ENCODE measurements at regions not wholly inside any gene's neighbourhood (a gene's known extent, or its start where the extent isn't known, plus 50 kb on each side); places are given as distances from the start of the nearest gene placed in this dataset.
A peak's percentile ranks its signal among the peaks of the same experiment; 100 is the strongest.

DNA sequence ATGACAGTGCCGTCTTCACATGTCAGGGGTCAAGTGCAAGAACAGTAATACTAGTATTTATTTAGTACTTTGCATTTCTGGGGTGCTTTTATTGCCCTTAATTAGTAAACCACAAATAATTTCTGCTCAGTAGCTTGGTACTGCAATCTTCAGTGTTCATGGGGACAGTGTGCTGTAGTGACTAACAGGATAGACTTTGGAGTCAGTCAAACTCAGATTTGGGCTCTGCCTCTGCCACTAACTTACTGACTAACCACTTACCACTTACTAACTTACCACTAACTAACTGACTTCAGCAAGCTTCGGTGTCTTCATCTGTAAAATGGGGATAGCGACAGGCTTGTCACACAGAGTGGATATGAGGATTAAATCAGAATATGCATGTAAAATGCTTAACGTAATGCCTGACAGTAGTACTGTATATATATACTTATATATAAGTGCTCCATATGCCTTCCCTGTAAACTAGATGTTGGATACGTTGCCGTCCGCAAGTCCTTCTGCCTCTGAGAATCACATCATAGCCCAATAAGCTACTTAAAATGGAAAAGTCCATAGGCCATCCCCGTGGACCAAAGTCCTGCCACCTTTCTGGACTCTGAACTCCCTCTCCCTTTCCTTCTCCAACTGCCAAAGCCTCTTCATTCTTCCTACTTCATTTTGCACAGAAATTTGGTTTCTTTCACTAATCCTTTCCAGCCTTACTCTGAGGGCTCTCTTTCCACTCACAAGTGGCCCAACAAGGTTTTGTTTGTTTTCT, 158.1 kb downstream of the ZIC5 start:
- TF ChIP-seq, protein P1, sequence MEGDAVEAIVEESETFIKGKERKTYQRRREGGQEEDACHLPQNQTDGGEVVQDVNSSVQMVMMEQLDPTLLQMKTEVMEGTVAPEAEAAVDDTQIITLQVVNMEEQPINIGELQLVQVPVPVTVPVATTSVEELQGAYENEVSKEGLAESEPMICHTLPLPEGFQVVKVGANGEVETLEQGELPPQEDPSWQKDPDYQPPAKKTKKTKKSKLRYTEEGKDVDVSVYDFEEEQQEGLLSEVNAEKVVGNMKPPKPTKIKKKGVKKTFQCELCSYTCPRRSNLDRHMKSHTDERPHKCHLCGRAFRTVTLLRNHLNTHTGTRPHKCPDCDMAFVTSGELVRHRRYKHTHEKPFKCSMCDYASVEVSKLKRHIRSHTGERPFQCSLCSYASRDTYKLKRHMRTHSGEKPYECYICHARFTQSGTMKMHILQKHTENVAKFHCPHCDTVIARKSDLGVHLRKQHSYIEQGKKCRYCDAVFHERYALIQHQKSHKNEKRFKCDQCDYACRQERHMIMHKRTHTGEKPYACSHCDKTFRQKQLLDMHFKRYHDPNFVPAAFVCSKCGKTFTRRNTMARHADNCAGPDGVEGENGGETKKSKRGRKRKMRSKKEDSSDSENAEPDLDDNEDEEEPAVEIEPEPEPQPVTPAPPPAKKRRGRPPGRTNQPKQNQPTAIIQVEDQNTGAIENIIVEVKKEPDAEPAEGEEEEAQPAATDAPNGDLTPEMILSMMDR (conservative IDR thresholded peaks at IDR 0.05; ENCODE audit: low read depth, low read length): no peak
- H3K4me3 ChIP-seq (ENCODE audit: low read depth, low read length): no peak overlapping the region
- DNase-seq (ENCODE audit: low read depth): no peak

DNA sequence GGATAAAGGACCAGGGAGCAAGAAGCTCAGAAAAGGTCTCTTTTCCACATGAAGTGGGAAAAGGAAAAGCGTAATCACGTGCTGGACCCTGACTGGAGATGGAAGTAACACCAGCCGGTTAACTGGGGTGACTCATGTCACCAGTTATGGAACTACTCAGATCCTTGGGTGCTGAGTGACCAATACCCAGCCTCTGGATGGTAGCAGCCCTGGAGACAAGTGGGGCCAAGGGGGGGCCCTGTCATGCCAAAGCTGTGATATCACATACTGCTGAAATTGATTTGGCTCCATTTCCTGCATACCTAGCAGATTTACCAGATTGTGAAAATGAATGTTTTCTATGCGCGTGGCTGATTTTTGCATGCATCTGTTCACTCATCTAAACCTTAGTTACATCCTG, 158.9 kb downstream of the ZIC5 start:
- H3K4me3 ChIP-seq (ENCODE audit: low read depth, low read length): no peak overlapping the region
- TF ChIP-seq, protein P1 (conservative IDR thresholded peaks at IDR 0.05; ENCODE audit: low read depth, low read length): no peak
- peak; percentile 80 for DNase-seq (ENCODE audit: low read depth)

DNA sequence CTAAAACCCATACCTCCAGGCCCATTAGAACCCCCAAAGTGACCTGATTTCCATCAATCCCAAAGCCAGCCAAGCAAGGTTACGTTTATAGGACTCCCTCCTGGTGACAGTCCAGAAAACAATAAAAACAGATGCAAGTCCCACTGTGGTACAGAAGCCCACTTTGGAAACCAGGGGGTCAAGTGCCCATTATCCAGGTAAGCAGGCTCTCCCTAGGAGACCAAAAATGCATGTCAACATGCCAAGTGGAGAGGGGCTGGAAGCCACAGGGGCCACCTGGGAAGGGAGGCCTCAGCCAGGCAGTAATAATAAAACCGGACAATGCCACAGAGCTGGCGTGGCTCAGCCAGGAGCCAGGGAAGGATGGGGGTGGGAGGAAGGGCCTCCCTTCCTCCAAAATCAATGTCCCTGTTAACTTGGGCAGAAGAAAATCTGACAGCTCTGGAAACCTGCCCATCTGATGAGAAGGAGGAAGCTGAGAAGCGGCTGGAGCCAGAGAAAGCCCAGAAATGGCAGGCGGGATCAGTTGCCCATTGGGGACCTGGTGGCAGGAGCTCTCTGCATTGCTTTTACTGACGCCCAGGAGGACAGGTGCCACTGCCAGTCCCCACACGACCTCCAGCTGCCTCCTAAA, 160.4 kb downstream of the ZIC5 start:
- TF ChIP-seq, protein P1 (conservative IDR thresholded peaks at IDR 0.05; ENCODE audit: low read depth, low read length): no peak
- DNase-seq (ENCODE audit: low read depth): no peak
- H3K4me3 ChIP-seq (ENCODE audit: low read depth, low read length): no peak overlapping the region

DNA sequence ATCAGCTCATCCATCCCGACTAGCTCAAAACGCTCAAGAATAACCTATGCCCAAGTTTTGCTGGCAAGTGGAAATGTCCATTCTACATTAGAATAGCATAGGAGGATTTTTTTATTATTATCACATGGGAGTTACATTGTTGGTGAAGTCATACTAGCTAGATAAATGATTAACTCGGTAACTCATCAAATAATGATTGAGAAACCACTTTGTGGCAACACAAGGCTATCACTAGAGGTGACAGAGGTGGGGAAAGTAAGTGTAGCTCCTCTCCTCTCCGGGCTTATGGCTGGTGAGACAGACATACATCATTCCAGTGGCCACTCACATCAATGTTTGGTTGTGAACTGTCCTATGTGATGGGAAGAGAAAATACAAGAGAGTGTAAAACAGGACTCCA, 161.6 kb downstream of the ZIC5 start:
- TF ChIP-seq, protein P1 (conservative IDR thresholded peaks at IDR 0.05; ENCODE audit: low read depth, low read length): no peak
- DNase-seq (ENCODE audit: low read depth): peak; percentile 58
- H3K4me3 ChIP-seq (ENCODE audit: low read depth, low read length): no peak overlapping the region

DNA sequence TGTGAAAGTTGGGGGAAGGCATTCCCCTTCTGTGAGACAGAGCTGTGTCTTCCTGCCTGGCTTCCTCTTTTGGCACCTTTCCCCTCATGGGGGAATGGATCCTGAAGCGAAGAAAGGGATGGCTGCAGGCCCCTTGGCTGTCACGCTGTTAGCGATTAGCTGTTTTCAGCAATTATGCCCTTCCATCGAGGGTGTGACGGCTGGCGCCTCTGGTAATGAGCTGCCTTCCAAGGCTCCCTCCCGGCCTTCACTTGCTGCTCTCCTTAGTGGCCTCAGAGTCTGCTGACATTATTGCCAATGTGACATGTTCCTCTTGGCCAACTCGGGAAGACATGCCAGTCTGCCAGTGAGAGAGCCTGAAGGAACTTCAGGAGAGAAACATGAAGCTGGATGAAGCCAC, 162.1 kb downstream of the ZIC5 start:
- H3K4me3 ChIP-seq (ENCODE audit: low read depth, low read length): no peak overlapping the region
- no peak for DNase-seq (ENCODE audit: low read depth)
- TF ChIP-seq, protein P1 (conservative IDR thresholded peaks at IDR 0.05; ENCODE audit: low read depth, low read length): no peak

DNA sequence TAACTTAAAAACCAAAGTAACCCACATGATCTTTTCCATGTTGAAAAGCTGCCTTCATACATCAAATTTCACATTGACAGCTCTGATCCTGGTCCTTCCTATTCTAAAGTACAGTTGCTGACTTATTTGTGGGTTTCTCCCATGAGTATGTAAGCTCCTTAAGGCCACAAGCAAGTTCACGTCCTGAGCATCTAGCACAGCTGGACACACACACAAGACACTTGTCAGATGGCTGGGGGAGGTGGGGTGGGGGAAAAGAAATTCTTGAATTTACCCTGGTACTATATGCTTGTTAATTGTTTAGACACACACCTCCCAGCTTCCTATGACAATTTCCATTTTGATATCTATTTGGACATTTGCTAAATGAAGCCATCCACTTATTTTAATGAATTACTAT, 162.8 kb downstream of the ZIC5 start:
- TF ChIP-seq, protein P1 (conservative IDR thresholded peaks at IDR 0.05; ENCODE audit: low read depth, low read length): no peak
- no peak overlapping the region for H3K4me3 ChIP-seq (ENCODE audit: low read depth, low read length)
- DNase-seq (ENCODE audit: low read depth): no peak

DNA sequence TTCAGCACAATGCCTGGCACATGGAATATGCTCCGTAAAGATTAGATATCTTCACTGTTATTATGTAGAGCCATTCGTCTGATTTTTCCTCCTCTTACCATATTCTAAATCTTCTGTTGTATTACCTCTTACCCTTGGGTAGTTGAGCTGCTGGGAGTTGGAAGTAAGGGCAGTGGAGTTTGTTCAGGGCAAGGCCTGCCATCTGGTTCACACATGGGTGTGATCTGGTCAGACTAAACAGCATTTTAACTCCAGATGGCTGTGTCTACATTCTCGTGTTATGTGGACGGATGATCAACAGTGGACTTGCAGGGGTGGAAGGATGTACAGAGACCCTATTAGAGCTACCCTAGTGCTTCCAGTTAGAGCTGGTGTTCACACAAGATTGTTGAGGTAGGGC, 164.9 kb downstream of the ZIC5 start:
- H3K4me3 ChIP-seq (ENCODE audit: low read depth, low read length): no peak overlapping the region
- TF ChIP-seq, protein P1 (conservative IDR thresholded peaks at IDR 0.05; ENCODE audit: low read depth, low read length): no peak
- DNase-seq (ENCODE audit: low read depth): no peak
